GM18519 (cell line): ENCODE measurements at regions not wholly inside any gene's neighbourhood (a gene's known extent, or its start where the extent isn't known, plus 50 kb on each side); places are given as distances from the start of the nearest gene placed in this dataset.
A peak's percentile ranks its signal among the peaks of the same experiment; 100 is the strongest.
"Not testable (repeated sequence)": the region's sequence is repeated elsewhere in the genome, so short reads cannot be mapped to it uniquely, and the experiment has no call there.

Experiments used
- ATAC-seq: cut with Tn5 transposase; IDR thresholded peaks from one replicate; pipeline ENCODE4 v1.9.1; 2021; ENCODE audit warnings: mild to moderate bottlenecking, moderate library complexity; ENCODE audit not compliant: unreplicated experiment, low FRiP score

GRCh38 chr1:208974717-208975116, 608.8 kb upstream of the CAMK1G start:
- no peak for ATAC-seq

GRCh38 chr1:208975456-208975855, 608.1 kb upstream of the CAMK1G start:
- ATAC-seq = no peak

GRCh38 chr1:208977012-208977411, 606.5 kb upstream of the CAMK1G start:
- ATAC-seq = no peak

- ATAC-seq = no peak
These were observed 605.8 kb upstream of the CAMK1G start for GRCh38 chr1:208977638-208978256.

- ATAC-seq = no peak
These were observed 603.7 kb upstream of the CAMK1G start for GRCh38 chr1:208979776-208980175.

DNA sequence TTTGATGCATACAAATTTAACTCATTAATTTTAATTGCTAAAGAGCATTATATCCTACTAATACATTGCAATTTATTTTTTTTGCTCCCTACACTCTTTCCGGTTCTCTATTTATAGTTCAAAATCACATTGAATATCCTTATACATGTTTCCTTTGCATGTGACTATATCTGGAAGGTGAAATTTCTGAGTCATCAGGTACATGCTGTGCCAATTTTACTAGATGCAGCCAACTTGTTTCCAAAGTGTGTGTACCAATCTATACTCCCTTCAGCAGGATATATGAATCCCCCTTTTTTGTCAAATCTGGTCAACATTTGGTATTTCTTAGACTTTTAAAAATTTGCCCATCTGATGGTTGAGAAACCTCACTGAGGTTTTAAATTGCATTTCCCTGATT, 602.9 kb upstream of the CAMK1G start:
- no peak for ATAC-seq

- no peak for ATAC-seq
These were observed 598.3 kb upstream of the CAMK1G start for GRCh38 chr1:208985231-208985630.

GRCh38 chr1:208988811-208989222, 594.7 kb upstream of the CAMK1G start:
- peak; percentile 95 for ATAC-seq

GRCh38 chr1:208990456-208990855, 593.1 kb upstream of the CAMK1G start:
- ATAC-seq = no peak

GRCh38 chr1:208997053-208997452, 586.5 kb upstream of the CAMK1G start:
- ATAC-seq = not testable (repeated sequence)

- ATAC-seq = no peak
These were observed 585.7 kb upstream of the CAMK1G start for GRCh38 chr1:208997726-208998312.

DNA sequence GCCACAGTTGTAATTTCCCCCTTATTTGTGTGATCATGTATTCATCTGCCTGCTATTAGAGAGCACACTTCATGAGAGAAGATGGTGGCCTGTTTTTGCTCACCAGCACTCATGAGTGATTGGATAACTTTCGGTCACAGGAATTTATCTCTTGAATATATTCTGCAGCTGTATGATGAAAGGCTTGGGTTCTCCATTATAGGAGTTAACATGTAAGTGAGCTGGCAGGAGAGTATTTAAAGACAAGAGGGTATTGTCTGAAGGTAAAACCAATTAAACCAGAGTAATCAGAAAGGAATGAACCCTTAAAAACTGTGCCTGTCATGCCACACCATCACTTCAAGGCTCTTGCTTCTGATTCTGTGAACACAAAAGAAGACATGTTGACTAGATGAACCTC, 574.9 kb upstream of the CAMK1G start:
- no peak for ATAC-seq

- no peak for ATAC-seq
These were observed 572.9 kb upstream of the CAMK1G start for GRCh38 chr1:209010475-209011230.

DNA sequence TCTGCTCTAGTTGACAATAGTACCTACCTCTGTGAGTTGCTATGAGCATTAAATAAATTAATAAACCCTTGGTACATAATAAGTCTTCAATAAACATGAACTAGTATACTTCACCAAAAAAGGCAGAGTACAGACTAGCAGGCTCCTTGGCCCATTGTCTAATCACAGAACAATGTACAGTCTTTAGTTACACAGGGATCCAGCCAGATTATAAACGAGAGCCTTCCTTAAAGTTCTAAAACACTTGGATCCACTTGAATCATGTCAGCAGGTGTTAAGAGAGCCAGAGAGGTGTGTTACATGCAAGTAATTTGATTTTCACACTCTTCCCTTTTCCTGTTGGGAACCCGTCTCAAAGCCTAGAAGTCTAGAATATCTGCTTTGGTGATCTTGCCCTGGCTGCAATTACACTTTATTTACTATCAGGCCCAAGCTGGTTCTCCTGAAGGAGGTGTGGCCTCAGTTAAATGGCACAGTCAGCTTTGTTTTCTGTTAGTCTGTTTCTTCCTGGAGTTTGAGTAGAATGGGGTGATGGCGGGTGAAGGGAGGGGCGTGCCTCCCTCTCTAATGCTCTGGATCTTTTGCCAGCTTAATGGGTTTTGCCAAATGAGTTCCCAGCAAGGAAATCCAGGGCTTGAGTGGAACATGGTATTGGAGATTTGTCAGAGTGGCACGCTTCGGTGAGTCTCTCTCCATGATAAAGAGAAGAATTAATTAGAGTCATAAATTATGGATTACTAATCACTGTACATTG, 570.9 kb upstream of the CAMK1G start:
- ATAC-seq = no peak

GRCh38 chr1:209015092-209015491, 568.4 kb upstream of the CAMK1G start:
- ATAC-seq = no peak

DNA sequence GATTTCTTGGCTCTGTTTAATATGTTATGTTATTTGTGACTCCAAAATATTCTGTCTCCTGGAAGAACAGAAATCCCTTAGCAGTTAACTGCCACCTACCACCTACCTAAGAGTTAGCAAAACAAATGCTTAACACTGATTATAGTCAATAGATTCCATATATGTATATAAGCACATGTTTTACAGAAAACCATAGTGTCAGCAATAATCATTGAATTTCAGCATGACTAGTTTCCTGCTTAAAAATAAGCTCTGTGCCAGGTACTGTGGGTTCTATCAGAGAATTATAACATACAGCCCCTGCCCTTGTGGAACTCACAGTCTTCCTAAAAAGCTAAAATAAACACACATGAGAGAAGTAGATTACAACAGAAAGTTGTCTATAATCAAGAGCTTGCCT, 561.9 kb upstream of the CAMK1G start:
- no peak for ATAC-seq

DNA sequence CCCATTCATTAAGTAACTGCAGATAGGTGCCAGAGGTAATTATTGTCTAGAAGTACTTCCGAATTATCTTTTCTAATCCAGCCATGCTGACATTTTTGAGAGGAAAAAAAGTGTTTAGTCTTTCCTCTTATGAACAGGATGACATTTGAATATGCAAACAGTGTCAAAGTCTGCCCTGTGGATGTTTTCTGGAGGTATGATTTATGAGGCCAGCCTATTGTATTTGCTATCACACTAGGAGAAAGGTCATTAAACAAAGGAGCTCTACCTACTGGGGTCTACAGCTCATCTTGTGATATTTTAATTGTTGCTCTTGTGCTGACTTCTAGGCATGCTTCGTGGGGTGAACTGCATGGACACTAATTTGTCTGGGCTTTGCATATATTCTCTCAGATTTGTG, 559.7 kb upstream of the CAMK1G start:
- ATAC-seq = no peak

DNA sequence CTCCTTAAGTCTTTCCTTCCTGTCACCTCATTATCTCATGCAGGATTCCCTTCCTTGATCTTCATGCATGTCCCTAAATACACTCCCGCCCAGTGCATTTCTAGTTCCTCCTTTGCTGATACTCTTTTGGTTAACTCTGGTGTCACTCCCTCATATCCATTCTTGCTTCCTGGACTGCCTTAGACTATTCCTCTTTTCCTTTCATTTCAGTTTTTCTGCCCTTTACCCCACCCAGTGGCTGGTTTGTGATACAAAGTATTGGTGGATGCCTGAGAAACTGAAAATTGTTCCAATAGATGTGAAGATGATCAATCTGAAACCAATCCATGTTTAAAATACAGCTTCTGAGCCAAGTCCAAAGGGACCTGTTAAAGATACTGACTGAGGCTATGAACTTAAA, 553.8 kb upstream of the CAMK1G start:
- no peak for ATAC-seq

DNA sequence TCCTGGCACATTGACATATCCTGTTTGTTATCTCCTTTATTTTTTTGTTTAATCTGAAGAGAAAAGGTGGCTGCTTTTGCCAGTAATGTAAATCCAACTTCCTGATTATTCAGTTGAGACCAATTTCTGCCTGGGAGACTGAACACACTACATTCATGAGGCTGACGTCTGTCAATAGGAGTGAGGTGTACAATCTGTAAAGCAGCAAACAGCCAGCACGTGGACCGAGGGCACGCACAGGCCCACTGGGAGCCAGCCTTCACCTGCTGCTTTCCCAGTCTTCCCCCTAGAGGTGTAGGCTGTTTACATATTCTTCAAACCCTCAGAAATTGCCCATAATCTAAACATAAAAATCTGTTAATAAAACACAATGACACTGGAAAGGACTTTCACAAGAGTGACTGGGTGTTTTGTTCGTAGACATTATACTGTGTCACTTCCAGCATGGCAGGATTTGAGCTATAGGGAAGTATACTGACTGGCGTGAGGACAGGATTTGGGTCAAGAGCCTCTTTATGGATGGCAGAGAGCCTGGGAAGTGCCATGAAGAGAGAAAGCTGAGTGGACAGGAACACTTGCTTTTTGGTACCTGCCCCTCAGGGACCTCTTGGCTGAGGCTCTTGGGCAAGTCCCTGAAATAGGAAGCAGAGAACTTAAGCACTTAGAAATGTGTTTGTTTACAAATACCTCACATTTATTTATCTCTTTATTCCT, 552.9 kb upstream of the CAMK1G start:
- no peak for ATAC-seq

DNA sequence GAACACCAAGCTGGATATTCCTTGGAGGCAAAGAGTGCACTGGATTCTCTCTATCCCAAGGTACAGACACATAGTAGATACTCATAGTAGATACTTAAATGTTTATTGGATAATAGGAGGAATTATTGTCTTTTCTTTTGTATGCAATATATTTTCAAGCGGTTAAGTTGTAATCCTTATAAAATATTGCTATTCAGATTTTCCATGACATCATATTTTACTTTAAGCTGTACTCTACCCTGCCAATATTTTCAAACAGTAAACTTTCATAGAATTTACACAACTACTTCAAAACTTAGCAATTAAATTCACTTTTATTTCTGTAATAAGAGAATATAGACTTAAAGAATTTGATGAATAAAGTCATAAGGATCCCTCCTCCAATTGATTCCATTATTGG, 546.5 kb upstream of the CAMK1G start:
- no peak for ATAC-seq

- ATAC-seq = no peak
These were observed 545.2 kb upstream of the CAMK1G start for GRCh38 chr1:209038316-209038715.
